ENCODE measurements at regions not wholly inside any gene's neighbourhood (a gene's known extent, or its start where the extent isn't known, plus 50 kb on each side); places are given as distances from the start of the nearest gene placed in this dataset.

- no peak for DNase-seq
Observed at GRCh38 chr10:29037348-29038113, 251.3 kb upstream of the LYZL1 start.

- no peak for DNase-seq
Observed at GRCh38 chr10:29039091-29039490, 249.8 kb upstream of the LYZL1 start.

GRCh38 chr10:29039677-29040189, 249.1 kb upstream of the LYZL1 start:
- DNase-seq = no peak

- DNase-seq = no peak
Observed at GRCh38 chr10:29041616-29042015, 247.3 kb upstream of the LYZL1 start.

- no peak for DNase-seq
Observed at GRCh38 chr10:29048506-29048905, 240.4 kb upstream of the LYZL1 start.

GRCh38 chr10:29050081-29050480, 238.8 kb upstream of the LYZL1 start:
- no peak for DNase-seq

GRCh38 chr10:29055101-29055500, 233.8 kb upstream of the LYZL1 start:
- no peak for DNase-seq

GRCh38 chr10:29056729-29057128, 232.1 kb upstream of the LYZL1 start:
- DNase-seq = no peak

- DNase-seq = no peak
Observed at GRCh38 chr10:29057822-29058331, 231.0 kb upstream of the LYZL1 start.

- DNase-seq = no peak
Observed at GRCh38 chr10:29063806-29064644, 224.8 kb upstream of the LYZL1 start.

- DNase-seq = no peak
Observed at GRCh38 chr10:29064680-29065079, 224.2 kb upstream of the LYZL1 start.

GRCh38 chr10:29067161-29067560, 221.7 kb upstream of the LYZL1 start:
- no peak for DNase-seq

GRCh38 chr10:29067628-29068027, 221.2 kb upstream of the LYZL1 start:
- DNase-seq = no peak

- DNase-seq = no peak
Observed at GRCh38 chr10:29068302-29068701, 220.6 kb upstream of the LYZL1 start.

- DNase-seq = no peak
Observed at GRCh38 chr10:29068966-29069365, 219.9 kb upstream of the LYZL1 start.

GRCh38 chr10:29069941-29070340, 218.9 kb upstream of the LYZL1 start:
- DNase-seq = no peak

GRCh38 chr10:29078919-29079318, 210.0 kb upstream of the LYZL1 start:
- no peak for DNase-seq

GRCh38 chr10:29081231-29081630, 207.6 kb upstream of the LYZL1 start:
- no peak for DNase-seq

GRCh38 chr10:29081951-29082685, 206.8 kb upstream of the LYZL1 start:
- no peak for DNase-seq

GRCh38 chr10:29083096-29083495, 205.8 kb upstream of the LYZL1 start:
- no peak for DNase-seq

- no peak for DNase-seq
Observed at GRCh38 chr10:29084681-29085307, 204.1 kb upstream of the LYZL1 start.

GRCh38 chr10:29089091-29089490, 199.8 kb upstream of the LYZL1 start:
- no peak for DNase-seq
